GM21423 (cell line): ENCODE measurements at regions not wholly inside any gene's neighbourhood (a gene's known extent, or its start where the extent isn't known, plus 50 kb on each side); places are given as distances from the start of the nearest gene placed in this dataset.

Experiments
- ATAC-seq: cut with Tn5 transposase; IDR thresholded peaks from one replicate; pipeline ENCODE4 v1.9.1; 2021; ENCODE audit warnings: mild to moderate bottlenecking, moderate library complexity; ENCODE audit not compliant: unreplicated experiment

DNA sequence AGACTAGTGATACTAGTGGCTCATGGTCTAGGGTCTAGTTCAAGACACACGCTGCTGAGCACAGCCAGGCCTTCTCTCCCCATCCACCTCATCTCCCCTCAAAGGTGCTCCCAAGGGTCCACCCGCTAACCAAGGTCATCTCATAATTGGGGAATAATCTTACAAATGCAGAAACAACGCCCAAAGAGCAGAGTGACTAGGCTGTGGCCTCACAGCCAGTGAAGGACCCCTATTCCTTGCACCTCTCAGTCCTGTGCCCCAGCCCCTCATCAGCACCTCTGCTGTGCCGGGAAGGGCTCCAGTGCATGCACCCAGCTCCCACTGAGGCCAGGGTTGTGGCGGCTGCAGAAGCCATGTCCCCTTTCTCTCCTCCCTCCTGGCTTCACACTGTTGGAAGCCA, 286.9 kb downstream of the UACA start:
- ATAC-seq: no peak

DNA sequence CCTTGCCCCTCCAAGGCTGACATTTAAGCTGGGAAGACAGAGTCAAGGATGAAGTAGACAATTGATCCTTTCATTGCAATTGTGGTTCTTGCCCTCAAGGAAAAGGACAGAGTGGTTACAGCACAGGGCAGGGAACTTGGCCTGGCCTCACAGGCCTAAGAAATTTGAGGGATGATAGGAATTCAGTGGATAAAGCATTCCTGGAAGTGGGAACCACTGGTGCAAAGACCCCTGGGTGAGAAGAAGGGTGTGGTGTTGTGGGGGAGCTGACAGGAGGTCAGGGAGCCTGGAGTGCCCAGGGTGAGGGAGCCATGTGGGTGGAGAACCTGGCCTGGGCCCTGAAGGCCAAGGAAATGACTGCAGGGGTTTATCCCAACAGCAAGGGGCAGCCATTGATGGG, 287.4 kb downstream of the UACA start:
- ATAC-seq: no peak

DNA sequence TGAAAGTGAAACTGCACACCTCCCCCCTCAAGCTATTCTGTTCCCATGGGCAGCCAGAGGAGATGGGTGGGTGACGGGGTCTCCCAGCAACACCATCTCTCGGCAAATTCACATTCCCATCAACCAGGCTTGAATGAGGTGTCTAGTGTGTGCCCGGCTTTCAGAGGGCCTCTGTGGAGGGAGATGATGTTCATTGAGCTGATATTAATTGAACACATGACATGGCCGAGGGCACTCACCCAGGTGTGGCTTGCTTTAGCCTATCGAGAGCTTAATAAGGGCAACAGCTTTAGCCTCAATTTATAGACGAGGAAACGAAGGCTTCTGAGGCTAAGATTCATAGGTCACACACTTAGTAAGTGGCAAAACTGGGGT, 288.0 kb downstream of the UACA start:
- ATAC-seq: no peak

DNA sequence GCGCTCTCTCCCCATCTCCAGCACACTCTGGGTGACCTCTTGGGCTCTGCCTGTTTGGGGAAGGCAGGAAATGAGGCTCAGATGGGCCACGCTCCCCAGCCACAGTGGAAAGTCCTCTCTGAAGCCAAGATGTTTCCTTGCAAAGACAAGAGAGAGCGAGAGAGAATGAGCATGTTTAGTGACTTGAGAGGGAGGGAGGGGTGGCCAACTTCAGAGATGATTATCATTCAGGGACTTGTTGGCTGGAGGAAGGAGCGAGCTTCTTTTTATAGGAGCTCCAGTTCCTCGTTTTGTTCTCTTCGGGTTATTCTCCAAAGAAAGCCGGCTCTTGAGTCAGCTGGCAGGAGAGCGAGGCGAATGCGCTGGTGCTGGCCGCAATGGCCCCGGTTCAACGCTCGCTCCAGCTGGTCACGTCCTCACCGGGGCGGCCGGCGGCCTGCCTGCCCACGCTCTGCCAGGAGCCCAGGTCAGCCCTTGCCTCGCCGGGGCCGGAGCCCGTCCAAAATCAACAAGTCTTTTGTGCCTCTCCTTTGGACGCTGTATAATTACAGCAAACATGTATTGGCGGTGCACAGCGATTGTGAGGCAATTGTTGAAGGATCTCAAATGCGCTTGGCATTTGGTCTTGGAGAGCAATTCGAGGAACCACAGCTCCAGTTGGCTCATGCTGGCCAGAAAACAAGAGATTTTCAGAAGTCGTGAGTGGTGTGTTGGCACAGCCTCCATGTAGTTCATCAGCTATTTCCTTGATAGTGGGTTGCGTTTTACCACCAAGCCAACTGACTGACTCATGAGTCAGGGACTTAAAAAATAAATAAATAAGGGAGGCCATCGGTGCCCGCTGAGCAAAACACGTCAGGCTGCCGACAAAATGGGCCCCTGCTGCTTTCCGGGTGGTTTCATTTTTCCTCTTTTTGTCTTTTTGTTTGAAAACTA, 288.6 kb downstream of the UACA start:
- ATAC-seq: no peak

DNA sequence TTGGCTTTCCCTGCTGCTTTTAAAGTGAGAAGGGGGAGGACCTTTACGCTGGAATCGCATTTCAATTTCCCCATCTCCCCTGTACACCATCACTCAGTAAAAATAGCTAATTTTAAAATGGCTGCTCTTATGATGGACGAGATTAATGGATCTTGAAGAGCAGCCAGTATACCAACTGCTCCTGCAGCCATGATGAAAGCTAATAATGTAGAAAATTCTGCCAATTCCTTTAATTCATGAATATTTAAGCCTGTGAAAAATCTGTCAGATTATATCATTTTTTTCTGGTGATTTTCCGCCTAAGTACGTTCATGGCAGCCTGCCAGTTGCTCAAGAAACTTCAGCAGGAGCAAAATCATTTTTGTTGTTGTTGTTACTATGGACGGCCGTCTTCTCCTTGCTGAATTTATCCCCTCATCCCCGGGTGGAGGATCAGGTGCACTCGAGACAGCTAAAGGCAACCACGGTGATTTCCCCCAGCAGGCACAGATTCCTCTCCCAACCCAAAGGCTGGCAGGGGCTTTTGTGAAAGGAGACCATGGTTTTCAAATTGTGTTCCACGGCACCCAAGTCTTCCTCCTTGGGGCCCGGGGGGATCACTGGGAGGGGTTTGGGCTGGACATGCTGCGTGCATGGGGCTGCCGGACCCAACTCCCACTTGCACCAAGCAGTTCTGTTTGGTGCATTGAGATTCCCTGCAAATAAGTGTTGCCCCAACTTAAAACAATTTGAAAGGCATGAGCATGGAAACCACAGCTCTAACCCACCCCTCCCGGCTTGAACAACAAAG, 289.6 kb downstream of the UACA start:
- ATAC-seq: no peak

DNA sequence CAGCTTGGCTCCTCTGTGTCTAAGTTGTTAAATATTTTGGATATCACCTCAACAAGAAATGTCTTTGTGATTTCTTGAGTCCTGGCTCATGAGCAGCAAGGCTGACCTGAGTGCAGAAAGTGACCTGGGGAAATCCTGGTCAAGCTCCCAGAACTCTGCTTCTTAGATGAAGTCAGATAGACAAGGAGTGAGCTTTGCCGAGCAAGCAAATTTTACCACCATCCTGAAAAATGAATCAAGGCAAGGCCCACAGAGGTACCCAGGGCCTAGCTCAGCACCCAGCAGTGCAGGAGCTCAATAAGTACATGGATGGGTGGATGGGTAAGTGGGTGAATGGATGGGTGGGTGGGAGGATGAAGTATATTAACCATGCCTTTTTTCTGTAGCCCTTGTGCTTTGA, 291.8 kb downstream of the UACA start:
- no peak for ATAC-seq

DNA sequence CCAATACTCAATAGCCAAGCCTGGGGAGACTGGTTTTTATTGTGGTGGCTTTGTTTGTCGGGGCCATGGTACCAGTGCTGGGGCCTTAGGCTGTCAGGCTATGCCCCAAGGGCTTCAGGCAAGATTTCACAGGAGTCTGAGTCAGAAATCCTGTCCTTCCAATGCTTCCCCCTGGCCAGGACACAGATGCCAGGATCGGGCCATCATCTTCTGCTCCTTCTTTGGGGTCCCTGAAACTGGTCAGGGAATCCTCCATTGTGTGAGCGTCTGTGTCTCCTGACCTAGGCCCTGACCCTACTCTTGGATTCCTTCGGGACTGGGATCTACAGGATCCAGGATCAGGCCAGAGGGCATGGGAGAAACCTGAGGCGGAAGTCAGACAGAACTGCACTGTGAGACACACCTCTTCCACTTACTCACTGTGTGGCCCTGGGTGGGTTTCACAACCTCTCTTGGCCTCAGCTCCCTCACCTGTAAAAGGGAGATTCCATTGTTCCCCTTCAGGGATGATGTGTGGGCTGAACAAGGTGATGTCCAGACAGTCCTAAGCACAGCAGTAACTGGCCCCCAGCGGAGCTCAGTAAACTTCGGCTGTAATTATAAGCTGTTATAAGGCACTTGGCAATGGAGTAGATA, 292.7 kb downstream of the UACA start:
- ATAC-seq: no peak

DNA sequence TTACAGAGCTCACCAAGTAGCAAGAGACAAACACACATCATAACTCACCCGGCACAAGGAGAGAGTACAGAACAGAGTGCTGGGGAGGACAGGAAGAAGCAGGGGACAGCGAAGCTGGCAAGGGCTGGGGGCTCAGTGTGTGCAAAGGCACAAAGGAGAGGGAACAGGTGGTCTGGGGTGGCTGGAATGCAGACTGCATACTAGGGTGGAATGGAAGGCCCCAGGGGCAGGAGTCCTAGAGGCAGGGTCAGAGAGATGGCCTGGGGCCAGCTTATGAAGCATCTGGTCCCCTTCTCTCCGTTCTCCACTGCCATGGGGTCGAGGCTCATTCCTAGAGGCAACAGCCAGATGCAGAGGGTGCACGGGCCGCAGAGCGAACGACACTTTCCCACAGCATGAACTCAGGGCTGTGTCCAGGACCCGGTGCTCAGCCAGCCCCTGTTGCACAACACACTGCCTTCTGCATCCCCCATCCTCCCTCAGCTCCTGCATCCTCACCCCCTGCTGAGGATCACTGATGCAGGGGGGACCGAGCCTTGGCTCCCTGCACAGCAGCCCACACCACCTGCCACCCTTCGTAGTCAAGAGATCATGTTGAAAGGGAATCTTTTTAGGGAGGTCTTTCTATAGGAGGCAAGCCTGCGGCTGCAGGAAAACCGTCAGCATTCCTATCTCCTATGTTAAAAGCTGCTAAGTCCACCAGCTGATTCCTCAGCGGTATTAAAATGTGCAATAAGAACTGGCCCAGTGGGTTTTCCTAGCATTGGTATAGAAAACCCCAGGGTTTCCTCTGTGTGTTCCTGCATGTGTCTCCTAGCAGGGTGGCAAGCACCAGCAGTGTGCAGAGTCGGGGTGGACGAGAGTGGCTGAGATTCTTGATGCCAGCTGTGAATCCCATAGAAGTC, 293.5 kb downstream of the UACA start:
- no peak for ATAC-seq

DNA sequence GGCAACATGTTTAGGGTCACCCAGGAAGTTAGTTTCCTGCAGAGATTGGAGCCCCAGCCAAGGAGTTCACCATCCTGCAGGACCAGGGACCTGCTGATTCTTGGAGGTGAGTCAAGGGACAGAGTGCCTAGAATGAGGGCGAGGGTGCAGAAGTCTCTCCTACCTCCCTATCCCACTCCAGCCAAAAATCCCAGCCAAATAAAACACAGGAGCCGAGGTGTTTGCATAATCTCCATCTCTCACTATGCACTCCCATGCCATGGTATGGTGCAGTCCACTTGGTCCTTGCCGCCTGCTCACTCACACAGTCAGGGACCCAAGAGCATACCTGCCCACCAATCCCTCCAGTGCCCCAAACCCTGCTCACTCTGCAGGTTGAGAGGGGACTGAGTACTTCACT, 294.2 kb downstream of the UACA start:
- ATAC-seq: no peak

DNA sequence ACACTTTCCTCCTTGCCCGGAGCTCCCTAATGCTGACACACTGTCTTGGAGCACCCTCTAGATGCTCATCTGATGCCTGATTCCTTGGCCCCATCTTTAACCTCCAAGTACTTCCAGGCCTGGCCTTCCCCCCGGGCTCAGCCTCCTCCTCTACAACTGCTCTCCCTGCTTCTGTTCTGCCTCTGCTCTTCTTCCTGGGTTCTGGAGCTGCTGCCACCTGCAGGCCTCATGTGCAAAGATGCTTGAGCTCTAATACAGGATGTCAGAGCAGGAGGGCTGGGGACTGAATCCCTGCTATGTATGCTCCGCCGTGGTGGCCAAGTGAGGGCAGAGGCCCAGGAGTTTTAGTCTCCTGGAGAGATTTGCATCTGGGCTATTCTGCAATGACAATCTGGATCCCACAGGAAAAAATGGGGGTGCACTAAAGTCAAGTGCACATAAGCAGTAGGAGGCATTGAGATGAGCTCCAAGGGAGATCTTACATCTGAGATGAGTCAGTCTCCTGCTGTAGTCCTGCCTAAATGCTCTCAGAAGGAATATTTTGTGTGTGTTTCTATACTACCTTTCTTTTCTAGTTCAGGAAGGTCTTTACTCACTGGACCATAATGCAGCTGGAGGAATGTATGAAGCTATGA, 296.3 kb downstream of the UACA start:
- ATAC-seq: no peak

DNA sequence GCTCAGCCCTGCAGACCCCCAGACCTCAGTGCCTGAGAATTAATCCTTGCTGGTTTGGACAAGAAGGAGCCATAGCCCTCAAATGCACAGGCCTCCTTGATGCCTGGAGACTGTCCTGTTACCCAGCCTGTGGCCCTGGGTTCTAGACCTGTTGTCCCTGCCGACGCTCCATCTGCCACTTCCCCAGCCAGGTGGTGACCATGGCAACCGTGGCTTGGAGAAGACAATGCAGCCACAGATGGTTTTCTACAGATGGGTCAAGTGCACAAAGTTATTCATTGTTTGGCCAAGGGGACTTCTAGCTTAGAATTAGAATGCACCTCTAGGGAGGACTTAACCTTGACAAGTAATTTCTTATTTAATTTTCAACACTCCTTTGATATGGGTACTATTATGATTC, 297.1 kb downstream of the UACA start:
- ATAC-seq: no peak

DNA sequence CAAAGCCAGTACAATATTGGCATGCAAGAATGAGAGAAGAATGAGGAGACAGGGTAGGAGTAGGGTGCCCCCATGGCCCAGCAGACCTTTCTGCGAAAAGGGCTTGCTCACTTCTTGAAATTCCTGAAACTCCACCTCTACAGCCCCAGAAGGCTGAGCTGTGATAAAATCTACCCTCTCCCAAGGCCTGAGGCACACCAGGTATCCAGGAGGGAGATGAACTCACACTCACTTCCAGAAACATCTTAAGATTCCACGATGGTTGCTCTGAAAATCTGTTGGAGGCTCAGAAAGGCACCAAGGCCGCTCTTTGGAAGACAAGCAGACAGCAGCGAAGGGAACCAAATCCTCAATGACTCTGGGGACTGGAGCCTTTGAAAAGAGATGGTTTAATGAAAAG, 297.5 kb downstream of the UACA start:
- ATAC-seq: no peak

DNA sequence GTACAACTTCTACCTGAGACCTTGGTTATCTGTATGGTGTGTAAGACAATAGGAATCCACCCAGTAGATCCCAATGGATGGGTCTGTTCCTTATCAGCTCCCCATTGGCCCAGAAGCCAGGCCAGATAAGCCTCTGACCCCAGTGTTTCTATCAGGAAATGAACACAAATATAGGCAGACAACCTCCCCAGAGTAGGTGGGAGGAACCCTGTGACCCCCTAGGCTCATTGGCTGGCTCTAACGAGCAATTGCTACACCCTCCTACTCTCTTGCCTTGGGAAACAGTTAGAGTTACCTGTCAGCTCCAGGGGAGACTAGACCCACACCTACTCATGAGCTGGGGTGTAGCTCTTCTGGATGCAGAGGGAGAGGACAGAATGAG, 299.9 kb downstream of the UACA start:
- peak; percentile 8 for ATAC-seq

DNA sequence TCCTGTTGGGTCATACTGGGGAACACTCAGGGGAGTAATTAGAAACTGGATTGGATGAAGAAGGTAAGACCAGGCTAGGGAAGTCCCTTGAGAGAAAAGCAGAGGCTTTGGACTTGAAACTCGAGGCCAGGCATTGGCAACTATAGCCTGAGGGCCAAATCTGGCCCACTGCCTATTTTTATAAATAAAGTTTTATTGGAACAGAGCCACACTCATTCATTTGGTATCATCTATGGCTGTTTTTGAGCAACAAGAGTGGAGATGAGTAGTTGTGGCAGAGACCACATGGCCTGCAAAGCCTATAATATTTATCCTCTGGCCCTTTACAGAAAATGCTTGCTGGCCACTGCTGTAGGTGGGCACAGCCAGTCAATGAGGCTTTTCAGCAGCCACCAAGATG, 301.4 kb downstream of the UACA start:
- no peak for ATAC-seq

DNA sequence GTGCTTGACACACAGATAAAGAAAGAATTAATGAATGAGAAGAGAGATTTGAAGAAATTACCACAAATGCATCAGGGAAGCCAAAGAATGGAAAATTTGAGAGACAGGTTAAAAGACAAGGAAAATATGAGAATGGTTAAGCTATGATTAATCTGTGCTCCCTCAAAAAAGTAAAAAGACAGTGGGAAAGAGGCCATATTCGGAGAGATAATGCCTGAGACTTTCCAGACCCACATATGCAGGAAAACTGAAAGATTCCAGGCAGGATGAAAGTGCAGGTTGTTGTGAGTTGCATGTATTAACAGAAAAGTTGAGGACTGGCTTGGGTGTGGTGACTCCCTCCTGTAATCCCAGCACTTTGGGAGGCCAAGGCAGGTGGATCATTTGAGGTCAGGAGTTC, 302.3 kb downstream of the UACA start:
- no peak for ATAC-seq

DNA sequence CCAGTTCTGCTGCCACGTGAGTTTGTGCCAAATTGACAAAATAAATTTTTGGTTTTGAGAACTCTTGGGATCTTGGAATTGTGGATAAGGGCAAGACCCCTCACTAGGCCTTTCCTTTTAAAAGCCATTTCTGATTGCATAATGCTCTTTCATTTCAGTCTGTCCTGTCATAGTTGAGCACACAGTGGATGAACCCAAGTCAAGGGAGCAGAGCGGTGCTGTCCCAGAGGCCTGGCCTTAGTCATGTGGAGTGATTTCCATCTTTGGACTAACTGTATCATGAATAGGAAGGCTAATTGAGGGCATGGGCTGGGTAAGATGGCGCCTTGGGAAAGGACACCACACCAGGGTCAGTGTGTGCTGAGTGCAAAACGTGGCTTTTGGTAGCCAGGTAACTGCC, 304.0 kb downstream of the UACA start:
- no peak for ATAC-seq

DNA sequence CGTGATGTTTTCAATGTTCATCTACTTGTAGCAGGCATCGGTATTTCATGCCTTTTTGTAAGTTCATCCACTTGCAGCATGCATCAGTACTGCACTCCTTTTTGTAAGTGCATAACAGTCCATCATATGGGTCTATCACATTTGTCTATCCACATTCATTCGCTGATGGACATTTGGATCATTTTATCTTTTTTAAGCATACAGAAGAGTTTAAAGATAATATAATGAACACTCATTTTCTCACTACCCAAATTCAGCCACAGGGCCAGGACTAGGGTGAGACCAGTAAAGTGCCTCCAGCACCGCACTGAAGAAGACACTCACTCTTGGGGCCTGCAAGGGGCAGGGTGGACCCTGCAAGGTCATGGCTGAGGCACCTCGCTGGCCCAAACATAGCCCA, 309.6 kb downstream of the UACA start:
- no peak for ATAC-seq

DNA sequence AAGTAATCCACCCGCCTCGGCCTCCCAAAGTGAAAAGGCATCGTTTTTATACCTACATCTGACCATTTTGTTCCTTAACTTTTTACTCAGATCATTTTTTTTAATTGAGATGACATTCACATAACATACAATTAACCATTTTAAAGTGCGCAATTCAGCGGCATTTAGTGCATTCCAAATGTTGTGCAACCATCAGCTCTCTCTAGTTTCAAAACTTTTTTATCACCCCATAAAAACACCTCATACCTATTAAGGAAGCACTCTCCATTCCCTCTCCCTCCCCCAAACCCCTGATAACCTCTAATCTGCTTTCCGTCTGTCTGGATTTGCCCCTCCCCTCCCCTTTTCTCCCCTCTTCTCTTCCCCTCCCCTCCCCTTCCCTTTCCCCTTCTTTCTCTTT, 310.1 kb downstream of the UACA start:
- ATAC-seq: no peak

DNA sequence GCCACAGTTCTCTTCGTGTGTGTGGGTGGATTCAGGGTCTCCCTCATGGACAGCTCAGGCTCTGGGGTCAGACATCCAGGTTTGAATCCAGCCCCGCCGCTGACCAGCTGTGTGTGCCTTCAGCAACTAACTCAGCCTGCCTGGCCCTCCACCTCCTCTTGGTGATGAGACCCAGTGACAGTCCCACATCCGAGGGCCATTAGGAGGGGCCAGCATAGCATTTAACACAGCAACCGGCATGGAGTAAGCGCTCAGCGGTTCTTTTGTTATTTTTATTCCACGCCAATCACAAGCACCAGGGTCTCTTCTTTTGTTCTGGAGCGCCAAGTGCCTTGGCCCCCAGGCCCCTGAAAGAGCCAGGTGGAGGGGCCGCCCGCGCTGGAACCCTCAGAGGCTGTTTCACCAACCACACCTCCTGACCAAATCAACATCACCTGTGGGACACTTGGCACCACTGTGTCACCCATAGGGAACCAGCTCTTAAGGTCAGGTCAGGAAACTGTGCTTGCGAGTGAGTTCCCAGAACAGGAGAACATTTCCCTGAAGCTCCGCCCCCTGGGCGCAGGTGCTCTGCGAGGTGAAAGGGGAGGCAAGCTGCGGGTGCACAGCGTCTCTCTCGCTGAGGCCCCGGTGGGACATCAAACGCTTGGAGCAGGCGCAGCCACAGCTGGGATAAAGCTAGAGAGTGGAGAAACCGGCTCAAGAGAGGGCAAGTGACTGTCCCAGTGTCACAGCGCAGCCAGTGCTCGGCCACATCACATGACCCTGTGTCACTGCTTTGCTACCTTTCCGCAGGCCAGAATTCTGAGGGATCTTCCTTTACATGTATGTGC, 311.3 kb downstream of the UACA start:
- ATAC-seq: no peak

DNA sequence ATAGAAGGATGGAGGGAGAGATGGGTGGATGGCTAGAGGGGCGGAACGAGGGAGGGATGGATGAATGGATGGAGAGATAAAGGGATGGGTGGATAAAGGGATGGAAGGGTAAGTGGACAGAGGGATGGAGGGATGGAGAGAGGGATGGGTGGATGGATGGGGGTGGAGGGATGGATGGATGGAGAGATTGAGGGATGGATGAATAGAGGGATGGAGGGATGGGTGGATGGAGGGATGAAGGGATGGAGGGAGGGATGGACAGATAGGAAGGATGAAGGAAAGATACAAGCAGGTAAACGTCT, 313.3 kb downstream of the UACA start:
- ATAC-seq: no peak
